A549 (cell line): ENCODE measurements at regions not wholly inside any gene's neighbourhood (a gene's known extent, or its start where the extent isn't known, plus 50 kb on each side); places are given as distances from the start of the nearest gene placed in this dataset.

Experiments
- ATAC-seq, 2 experiments: fragments of 200-7000 bp in 1 of 2; fragments of >200 bp in 1 of 2; cut with Nextera tagmentation in 1 of 2; cut with Tn5 transposase in 1 of 2; 3 replicates each; pipeline versions ENCODE4 v1.8.0 to v1.9.1; 2018 to 2020; ENCODE audit warnings: mild to moderate bottlenecking in 1 of 2, moderate library complexity in 1 of 2
- CTCF ChIA-PET: fragments of 300-600 bp; sonication (Branson Sonifier 250); formaldehyde crosslinking; extraction: SDS; loops from one replicate; lab custom pipeline; 2021; ENCODE audit warnings: antibody characterized with exemption, inconsistent platforms; lab: Yijun Ruan, JAX
- POLR2A ChIA-PET: fragments of 350-600 bp; formaldehyde crosslinking; extraction: SDS; loops from one replicate; lab custom pipeline; 2021; ENCODE audit warnings: antibody characterized with exemption, inconsistent platforms; lab: Yijun Ruan, JAX
- DNase-seq, 2 experiments: peaks; one replicate each; pipeline versions ENCODE4 v3.0.0 to v3.0.0-alpha.2; 2011 to 2016; ENCODE audit warnings: low read depth in 1 of 2, low spot score in 1 of 2
- FAIRE-seq: peaks from 2 replicates; lab custom pipeline; 2011; peaks lifted over from hg19 to GRCh38; lab: Jason Lieb, UNC
- H3K27ac ChIP-seq, 2 experiments: fragments of >200 bp; sonication (Bioruptor Twin); formaldehyde crosslinking; 3 replicates each; pipeline ENCODE4 v1.5.1; 2016 to 2017
- H3K4me1 ChIP-seq: fragments of >200 bp; sonication (Bioruptor Twin); formaldehyde crosslinking; 3 replicates; pipeline ENCODE4 v1.6.1; 2016
- H3K4me2 ChIP-seq: fragments of >200 bp; sonication (Bioruptor Twin); formaldehyde crosslinking; 3 replicates; pipeline ENCODE4 v1.6.1; 2016
- H3K4me3 ChIP-seq: fragments of >200 bp; sonication (Bioruptor Twin); formaldehyde crosslinking; 3 replicates; pipeline ENCODE4 v1.5.1; 2016
- H3K9me3 ChIP-seq: fragments of >200 bp; sonication (Bioruptor Twin); formaldehyde crosslinking; 3 replicates; pipeline ENCODE4 v1.6.1; 2016
- ATOH8 ChIP-seq: fragments of 250-450 bp; sonication (Bioruptor Pico); IDR thresholded peaks from 2 replicates; pipeline ENCODE4 v1.5.0; 2020; ENCODE audit warnings: low read depth, mild to moderate bottlenecking, moderate library complexity
- BCL3 ChIP-seq: fragments of >200 bp; sonication (Bioruptor Twin); formaldehyde crosslinking; IDR thresholded peaks from 3 replicates; pipeline ENCODE4 v1.6.1; 2016
- CEBPB ChIP-seq, 2 experiments: fragments of >200 bp in 1 of 2; sonication (Bioruptor Twin) in 1 of 2; formaldehyde crosslinking in 1 of 2; IDR thresholded peaks; 2 replicates each; pipeline ENCODE4 v1.6.1; 2012 to 2016
- CTCF ChIP-seq: fragments of >200 bp; sonication (Bioruptor Twin); formaldehyde crosslinking; IDR thresholded peaks from 3 replicates; pipeline ENCODE4 v1.5.1; 2016
- E2F6 ChIP-seq: IDR thresholded peaks from 2 replicates; pipeline ENCODE4 v1.6.1; 2012; ENCODE audit warnings: low read depth, borderline replicate concordance
- EHF ChIP-seq: fragments of 250-450 bp; sonication (Bioruptor Pico); IDR thresholded peaks from 2 replicates; pipeline ENCODE4 v1.5.0; 2020; ENCODE audit warnings: mild to moderate bottlenecking
- HES2 ChIP-seq: fragments of >200 bp; sonication (Bioruptor Twin); formaldehyde crosslinking; IDR thresholded peaks from 2 replicates; pipeline ENCODE4 v1.6.1; 2016
- HMGXB4 ChIP-seq: fragments of 250-450 bp; sonication (Bioruptor Pico); IDR thresholded peaks from 2 replicates; pipeline ENCODE4 v1.5.0; 2021; ENCODE audit warnings: mild to moderate bottlenecking, moderate library complexity, borderline replicate concordance
- KDM5A ChIP-seq: fragments of 200-600 bp; sonication (generic); IDR thresholded peaks from 2 replicates; pipeline ENCODE4 v1.6.1; 2016; ENCODE audit warnings: antibody characterized with exemption, mild to moderate bottlenecking
- PHF8 ChIP-seq: fragments of 200-600 bp; sonication (generic); IDR thresholded peaks from 2 replicates; pipeline ENCODE4 v1.6.1; 2016; ENCODE audit warnings: low read depth, mild to moderate bottlenecking, antibody characterized with exemption, moderate library complexity, borderline replicate concordance
- POLR2AphosphoS2 ChIP-seq: conservative IDR thresholded peaks from 2 replicates; pipeline ENCODE4 v1.6.1; 2012; ENCODE audit warnings: low read length, improper control_type of control experiment, inconsistent platforms
- RARB ChIP-seq: fragments of 250-450 bp; sonication (Bioruptor Pico); IDR thresholded peaks from 2 replicates; pipeline ENCODE4 v1.8.0; 2021; ENCODE audit warnings: mild to moderate bottlenecking, moderate library complexity
- REST ChIP-seq: fragments of 200-600 bp; sonication (generic); IDR thresholded peaks from 2 replicates; pipeline ENCODE4 v1.6.1; 2016; ENCODE audit warnings: antibody characterized with exemption, mild to moderate bottlenecking, moderate library complexity
- RFX5 ChIP-seq: fragments of 450-650 bp; IDR thresholded peaks from 2 replicates; pipeline ENCODE4 v1.7.1; 2014; ENCODE audit warnings: antibody characterized with exemption, mild to moderate bottlenecking, moderate library complexity
- USF2 ChIP-seq: fragments of 450-650 bp; IDR thresholded peaks from 2 replicates; pipeline ENCODE4 v1.6.1; 2014; ENCODE audit warnings: antibody characterized with exemption
- ZNF302 ChIP-seq: fragments of 250-450 bp; sonication (Bioruptor Pico); IDR thresholded peaks from 2 replicates; pipeline ENCODE4 v1.9.0; 2021; ENCODE audit warnings: inconsistent platforms, mild to moderate bottlenecking, moderate library complexity
- WGBS: methylation state at CpG from one replicate; pipeline ENCODE4 v1.1.6; 2017; ENCODE audit errors: missing lambda C conversion rate; 5-methylcytosine and 5-hydroxymethylcytosine counted together

GRCh38 chr11:91790346-91791170 lies 434.1 kb upstream of the FAT3 start:
- Histone ChIP-seq H3K4me3 (no peak overlapping the region), H3K4me2 (no peak overlapping the region), H3K9me3 (no peaks in the 10 kb centered on the region; the same call in 2 of the 3 replicates), H3K27ac (no peak overlapping the region), H3K4me1 (peaks cover 19% of the 10 kb centered on the region; the same call in 2 of the 3 replicates)
- TF ChIP-seq PHF8 (no peak), REST (no peak), USF2 (no peak), ZNF302 (no peak), HMGXB4 (CRISPR knock-in tag) (no peak), CEBPB (IDR thresholded peaks at IDR 0.05) (no peak), CTCF (no peak)
- no peak for DNase-seq
- CTCF ChIA-PET, result no interaction called here
- ATAC-seq, result no peak
- WGBS, result 81% methylated on average over 6 of the region's 6 CpGs
- POLR2A ChIA-PET, result no interaction called here
- FAIRE-seq, result no peak

- H3K27ac ChIP-seq, result no peak overlapping the region
- WGBS, result 85% methylated on average over 1 of the region's 1 CpG
- ChIA-PET POLR2A (no interaction called here), CTCF (no interaction called here)
- no peak for FAIRE-seq
- H3K4me2 ChIP-seq, result no peak overlapping the region
- TF ChIP-seq RARB, result no peak
- TF ChIP-seq ATOH8, result no peak
- TF ChIP-seq BCL3, result no peak
- TF ChIP-seq EHF (CRISPR knock-in tag), result no peak
- TF ChIP-seq POLR2AphosphoS2, result no peak
- TF ChIP-seq ZNF302, result no peak
- TF ChIP-seq RFX5, result no peak
- TF ChIP-seq HES2, result no peak
- no peak for TF ChIP-seq E2F6
- no peak for TF ChIP-seq KDM5A
- ATAC-seq, result no peak
- peaks cover 4% of the 10 kb centered on the region; the same call in 1 of the 3 replicates for H3K9me3 ChIP-seq
- no peak overlapping the region for H3K4me3 ChIP-seq
- no peak for DNase-seq
- peaks cover 10% of the 10 kb centered on the region; the same call in 2 of the 3 replicates for H3K4me1 ChIP-seq
Observed at GRCh38 chr11:91788764-91789163, 435.9 kb upstream of the FAT3 start.
